ENCODE measurements at regions not wholly inside any gene's neighbourhood (a gene's known extent, or its start where the extent isn't known, plus 50 kb on each side); places are given as distances from the start of the nearest gene placed in this dataset.

DNA sequence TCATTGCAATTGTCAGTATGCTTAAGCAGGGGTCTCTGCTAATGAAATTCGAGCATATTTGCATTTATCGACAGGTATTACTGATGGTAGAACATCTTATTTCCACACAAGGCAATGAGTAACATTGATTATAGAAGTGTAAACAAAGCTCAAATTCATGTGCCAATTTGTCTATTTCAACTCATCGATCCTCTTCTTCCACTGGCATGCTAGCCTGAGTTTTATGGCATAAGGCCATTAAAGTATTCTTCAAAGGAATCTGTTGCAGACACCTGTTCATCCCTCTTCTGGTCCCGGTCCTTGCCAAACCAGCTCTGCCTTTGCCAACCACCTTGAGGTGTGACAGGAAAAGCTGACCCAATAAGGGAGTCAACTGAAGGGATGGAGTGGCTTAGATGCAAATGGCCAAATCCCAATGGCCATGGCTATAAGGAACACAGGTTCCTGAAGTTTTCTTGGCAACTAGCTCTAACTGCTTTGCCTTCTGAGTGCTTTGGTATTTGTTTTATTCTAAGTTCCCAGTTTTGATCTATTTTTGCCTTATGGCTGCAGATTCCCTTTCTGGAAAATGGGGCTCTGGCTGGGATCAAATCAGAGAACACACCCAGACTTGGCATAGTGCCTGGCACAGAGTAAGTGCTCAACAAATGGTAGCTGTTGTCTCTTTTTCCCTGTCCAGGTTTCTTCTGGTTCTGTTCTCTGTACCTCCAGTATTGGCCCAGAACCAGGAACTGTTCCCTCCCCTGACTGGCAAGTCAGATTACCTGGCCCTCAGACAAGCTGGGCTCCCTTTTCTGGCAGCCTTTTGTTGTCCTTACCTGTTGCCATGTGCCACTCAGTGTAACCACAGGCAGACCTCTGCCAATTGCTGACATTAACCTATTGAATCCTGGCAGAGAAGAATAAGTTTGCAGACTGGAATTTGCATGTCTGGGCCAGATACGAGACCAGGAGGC lies 63.1 kb downstream of the RTL9 start:
- Histone ChIP-seq H3K36me3 (ENCODE audit: control insufficient read depth in 4 of 4, insufficient read depth in 3 of 4, low read depth in 1 of 4, low read length in 3 of 4) (no peaks in the 10 kb centered on the region), H3K27me3 (ENCODE audit: control insufficient read depth in 4 of 4, insufficient read depth in 4 of 4, low read length in 3 of 4) (no peaks in the 10 kb centered on the region), H3K4me1 (ENCODE audit: control insufficient read depth in 4 of 4, insufficient read depth in 4 of 4, low read length in 3 of 4) (peaks cover 1 to 34% (median 19%) of the 10 kb centered on the region in 4 donors), H3K9ac (ENCODE audit: low read depth in 1 of 2, low read length in 2 of 2) (no peak overlapping the region), H3K4me3 (ENCODE audit: low read depth in 1 of 3, low read length in 3 of 3) (no peak overlapping the region), H3K9me3 (ENCODE audit: control insufficient read depth in 4 of 4, low read length in 3 of 4) (no peaks in the 10 kb centered on the region), H3K27ac (ENCODE audit: low read depth in 1 of 2, low read length in 2 of 2) (no peak overlapping the region)
- no peak for DNase-seq (ENCODE audit: low spot score)
- 35% methylated on average over 5 of the region's 5 CpGs for WGBS
- TF ChIP-seq TAF1 (conservative IDR thresholded peaks at IDR 0.05), result no peak
- TF ChIP-seq SP1 (IDR thresholded peaks at IDR 0.05), result peak; percentile 45
- no peak for TF ChIP-seq FOXA1 (IDR thresholded peaks at IDR 0.05)
- no peak for TF ChIP-seq JUND (IDR thresholded peaks at IDR 0.05)
- TF ChIP-seq MAX (IDR thresholded peaks at IDR 0.05), result peak; percentile 40
- no peak for TF ChIP-seq ZBTB33 (IDR thresholded peaks at IDR 0.05)
- TF ChIP-seq, protein P1, sequence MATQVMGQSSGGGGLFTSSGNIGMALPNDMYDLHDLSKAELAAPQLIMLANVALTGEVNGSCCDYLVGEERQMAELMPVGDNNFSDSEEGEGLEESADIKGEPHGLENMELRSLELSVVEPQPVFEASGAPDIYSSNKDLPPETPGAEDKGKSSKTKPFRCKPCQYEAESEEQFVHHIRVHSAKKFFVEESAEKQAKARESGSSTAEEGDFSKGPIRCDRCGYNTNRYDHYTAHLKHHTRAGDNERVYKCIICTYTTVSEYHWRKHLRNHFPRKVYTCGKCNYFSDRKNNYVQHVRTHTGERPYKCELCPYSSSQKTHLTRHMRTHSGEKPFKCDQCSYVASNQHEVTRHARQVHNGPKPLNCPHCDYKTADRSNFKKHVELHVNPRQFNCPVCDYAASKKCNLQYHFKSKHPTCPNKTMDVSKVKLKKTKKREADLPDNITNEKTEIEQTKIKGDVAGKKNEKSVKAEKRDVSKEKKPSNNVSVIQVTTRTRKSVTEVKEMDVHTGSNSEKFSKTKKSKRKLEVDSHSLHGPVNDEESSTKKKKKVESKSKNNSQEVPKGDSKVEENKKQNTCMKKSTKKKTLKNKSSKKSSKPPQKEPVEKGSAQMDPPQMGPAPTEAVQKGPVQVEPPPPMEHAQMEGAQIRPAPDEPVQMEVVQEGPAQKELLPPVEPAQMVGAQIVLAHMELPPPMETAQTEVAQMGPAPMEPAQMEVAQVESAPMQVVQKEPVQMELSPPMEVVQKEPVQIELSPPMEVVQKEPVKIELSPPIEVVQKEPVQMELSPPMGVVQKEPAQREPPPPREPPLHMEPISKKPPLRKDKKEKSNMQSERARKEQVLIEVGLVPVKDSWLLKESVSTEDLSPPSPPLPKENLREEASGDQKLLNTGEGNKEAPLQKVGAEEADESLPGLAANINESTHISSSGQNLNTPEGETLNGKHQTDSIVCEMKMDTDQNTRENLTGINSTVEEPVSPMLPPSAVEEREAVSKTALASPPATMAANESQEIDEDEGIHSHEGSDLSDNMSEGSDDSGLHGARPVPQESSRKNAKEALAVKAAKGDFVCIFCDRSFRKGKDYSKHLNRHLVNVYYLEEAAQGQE (IDR thresholded peaks at IDR 0.05), result peak; percentile 21
- TF ChIP-seq, protein P2, sequence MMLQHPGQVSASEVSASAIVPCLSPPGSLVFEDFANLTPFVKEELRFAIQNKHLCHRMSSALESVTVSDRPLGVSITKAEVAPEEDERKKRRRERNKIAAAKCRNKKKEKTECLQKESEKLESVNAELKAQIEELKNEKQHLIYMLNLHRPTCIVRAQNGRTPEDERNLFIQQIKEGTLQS (IDR thresholded peaks at IDR 0.05), result no peak
- no peak for TF ChIP-seq EGR1 (IDR thresholded peaks at IDR 0.05; ENCODE audit: low read depth in 2 of 2)
- TF ChIP-seq HNF4A (conservative IDR thresholded peaks at IDR 0.05), result peak; percentile 3 to 40
- TF ChIP-seq NR2F2 (IDR thresholded peaks at IDR 0.05), result no peak
- TF ChIP-seq RXRA (IDR thresholded peaks at IDR 0.05), result peak; percentile 7 to 56
- no peak for TF ChIP-seq YY1 (IDR thresholded peaks at IDR 0.05)

DNA sequence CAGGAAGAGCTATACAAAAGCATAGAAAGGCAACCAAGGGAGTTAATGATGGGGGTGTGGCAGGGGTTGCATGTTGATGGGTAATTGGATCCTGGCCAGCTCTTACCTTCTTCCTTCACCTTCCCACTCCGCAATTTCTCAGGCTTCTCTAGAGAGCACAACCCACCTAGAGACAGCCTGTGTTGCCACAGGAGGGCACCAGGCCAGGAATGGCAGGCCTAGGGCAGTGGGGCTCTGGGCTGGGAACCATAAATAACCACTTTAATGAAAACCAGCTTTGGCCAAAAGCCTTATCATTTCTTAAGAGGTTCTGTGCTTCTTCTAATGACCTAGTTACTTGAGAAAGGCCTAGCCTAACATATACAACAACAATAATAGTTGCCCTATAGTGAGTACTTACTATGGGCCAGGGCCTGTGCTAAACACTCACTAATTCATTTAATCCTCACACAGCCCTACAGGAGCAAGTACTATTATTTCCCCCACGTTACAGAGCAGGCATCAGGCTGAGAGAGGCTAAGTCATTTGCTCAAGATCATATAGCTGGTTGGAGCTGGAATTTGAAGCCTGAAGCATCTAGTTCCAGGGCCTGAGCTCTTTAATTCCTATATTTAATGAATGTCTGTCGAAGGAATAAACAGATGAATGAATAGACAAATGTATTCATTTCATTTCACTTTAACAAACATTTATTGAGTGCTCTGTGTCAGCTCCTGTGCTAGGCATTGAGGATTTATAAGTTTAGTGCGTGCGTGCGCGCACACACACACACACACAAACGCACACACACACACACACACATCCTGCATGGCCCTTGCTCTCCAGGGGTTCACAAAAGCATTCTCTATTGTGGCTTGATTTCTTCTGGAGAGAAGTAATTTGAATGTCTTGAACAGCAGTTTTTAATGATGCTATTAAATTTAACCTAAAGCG lies 66.8 kb downstream of the RTL9 start:
- Histone ChIP-seq H3K27me3 (ENCODE audit: control insufficient read depth in 4 of 4, insufficient read depth in 4 of 4, low read length in 3 of 4) (no peaks in the 10 kb centered on the region), H3K4me1 (ENCODE audit: control insufficient read depth in 4 of 4, insufficient read depth in 4 of 4, low read length in 3 of 4) (peaks cover 1 to 28% (median 19%) of the 10 kb centered on the region in 4 donors), H3K36me3 (ENCODE audit: control insufficient read depth in 4 of 4, insufficient read depth in 3 of 4, low read depth in 1 of 4, low read length in 3 of 4) (no peaks in the 10 kb centered on the region), H3K9ac (ENCODE audit: low read depth in 1 of 2, low read length in 2 of 2) (no peak overlapping the region), H3K9me3 (ENCODE audit: control insufficient read depth in 4 of 4, low read length in 3 of 4) (no peaks in the 10 kb centered on the region), H3K27ac (ENCODE audit: low read depth in 1 of 2, low read length in 2 of 2) (no peak overlapping the region), H3K4me3 (ENCODE audit: low read depth in 1 of 3, low read length in 3 of 3) (no peak overlapping the region)
- DNase-seq (ENCODE audit: low spot score), result no peak
- no peak for TF ChIP-seq HNF4G (IDR thresholded peaks at IDR 0.05)
- 96% methylated on average over 9 of the region's 9 CpGs for WGBS
